ENCODE measurements at regions not wholly inside any gene's neighbourhood (a gene's known extent, or its start where the extent isn't known, plus 50 kb on each side); places are given as distances from the start of the nearest gene placed in this dataset.
"Not testable (repeated sequence)": the region's sequence is repeated elsewhere in the genome, so short reads cannot be mapped to it uniquely, and the experiment has no call there.

DNA sequence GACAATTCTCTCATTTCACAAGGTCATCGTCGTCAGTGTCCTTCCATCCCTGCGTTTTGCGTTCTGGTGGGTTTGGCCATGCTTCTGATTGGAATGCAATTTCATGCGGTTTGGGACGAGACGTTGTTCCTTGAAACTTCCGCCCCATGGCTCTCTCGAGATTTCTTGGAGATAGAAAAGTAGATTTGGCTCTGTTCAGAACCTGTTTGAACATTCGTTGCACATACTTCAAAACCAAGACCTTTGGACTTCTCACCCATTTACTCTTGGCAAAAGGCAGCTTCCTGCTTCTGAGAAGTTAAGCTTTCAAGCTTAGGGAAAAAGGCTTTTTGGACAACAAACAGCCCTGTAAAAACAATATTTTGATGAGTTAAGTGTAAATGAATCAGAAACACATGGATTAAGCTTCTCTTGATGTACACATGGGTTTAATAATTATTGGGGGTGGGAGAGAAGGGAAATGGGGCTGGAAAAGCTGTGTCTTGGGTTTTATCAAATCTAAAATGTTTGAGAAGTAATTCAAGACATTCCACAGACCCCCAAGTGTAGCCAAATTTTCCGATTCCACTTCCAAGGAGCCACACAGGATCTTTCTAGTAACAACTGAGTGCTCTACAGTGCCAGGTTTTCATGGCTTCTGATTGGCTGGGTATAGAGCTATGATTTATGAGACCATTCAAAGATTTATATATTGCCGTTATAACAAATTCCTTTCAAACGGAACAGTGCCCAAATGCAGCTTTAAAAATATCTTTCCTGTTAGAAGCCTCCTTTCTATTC is 467.2 kb downstream of the MED13L start:
- DNase-seq, result no peak

DNA sequence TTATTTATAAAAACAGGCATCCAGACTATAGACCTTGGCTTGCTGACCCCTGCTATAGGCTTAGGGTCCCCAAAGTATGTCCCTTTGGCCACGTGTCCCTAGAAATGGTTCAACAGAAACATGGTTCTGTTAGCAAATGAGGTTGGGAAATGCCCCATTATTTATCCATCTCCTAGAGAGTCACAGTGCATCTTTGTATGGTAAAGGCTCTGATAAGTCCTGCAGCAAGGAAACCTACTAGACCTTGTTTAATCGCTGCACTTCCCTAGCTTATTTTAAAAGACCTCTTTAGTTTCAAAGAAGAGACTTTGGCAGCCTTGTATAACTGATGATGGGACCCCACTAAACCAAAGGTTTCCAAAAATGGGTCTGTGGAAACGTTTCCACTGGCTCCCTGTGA is 471.5 kb downstream of the MED13L start:
- no peak for DNase-seq

- DNase-seq, result no peak
These were observed 474.7 kb downstream of the MED13L start for GRCh38 chr12:115802767-115803166.

- no peak for DNase-seq
These were observed 475.6 kb downstream of the MED13L start for GRCh38 chr12:115801871-115802270.

DNA sequence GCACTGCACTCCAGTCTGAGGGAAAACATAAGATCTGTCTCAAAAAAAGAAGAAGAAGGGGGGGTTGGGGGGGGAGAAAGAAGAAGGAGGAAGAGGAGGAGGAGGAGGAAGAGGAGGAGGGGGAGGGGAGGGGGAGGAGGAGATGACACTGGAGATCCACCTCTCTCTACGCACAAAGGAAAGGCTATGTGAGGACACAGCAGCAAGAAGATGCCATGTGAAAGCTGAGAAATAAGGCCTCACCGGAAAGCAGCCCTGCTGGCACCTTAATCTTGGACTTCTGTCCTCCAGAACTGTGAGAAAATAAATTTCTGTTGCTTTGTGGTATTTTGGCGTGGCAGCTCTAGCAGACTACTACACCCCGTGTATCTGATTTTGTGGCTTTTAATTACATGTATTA is 477.9 kb downstream of the MED13L start:
- no peak for DNase-seq

- DNase-seq, result no peak
These were observed 479.1 kb downstream of the MED13L start for GRCh38 chr12:115798309-115798917.

GRCh38 chr12:115794659-115795081 is 482.8 kb downstream of the MED13L start:
- peak; percentile 1 for DNase-seq

DNA sequence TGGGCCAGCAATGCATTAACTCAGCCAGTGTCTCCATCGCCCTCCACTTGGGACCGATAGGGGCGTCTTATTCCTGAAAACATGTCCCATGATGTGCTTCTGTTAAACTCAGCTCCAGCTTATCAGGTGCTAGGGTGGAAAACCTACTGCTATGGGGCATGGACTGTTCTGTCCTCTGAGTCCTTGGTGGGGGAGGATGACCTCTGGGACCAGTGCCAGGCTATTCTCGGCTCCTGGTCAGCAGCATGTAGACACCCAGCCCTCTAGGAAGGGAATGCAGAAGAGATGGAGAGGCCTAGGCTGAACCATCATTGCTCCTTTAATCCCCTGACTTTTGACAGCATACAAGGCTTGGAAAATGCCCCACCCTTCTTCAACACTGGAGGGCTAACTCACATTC is 486.2 kb downstream of the MED13L start:
- no peak for DNase-seq

DNA sequence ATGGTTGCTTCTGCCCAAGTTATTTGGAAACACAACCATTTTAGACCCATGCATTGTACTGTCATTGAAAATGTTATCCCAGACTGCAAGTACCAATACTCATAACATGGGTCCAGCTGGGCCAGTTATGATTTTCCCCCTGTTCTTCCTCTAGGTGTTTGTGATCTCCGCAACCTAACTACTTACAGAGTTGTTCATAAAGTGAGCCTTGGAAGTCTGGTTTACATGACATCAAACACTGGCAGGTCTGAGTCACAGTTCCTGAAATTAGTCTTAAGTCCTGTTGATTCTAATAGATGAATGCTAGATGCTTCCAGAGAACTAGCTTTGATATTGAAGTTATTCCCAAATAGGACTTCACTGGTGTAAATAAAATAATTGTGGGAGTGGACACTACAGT is 487.0 kb downstream of the MED13L start:
- no peak for DNase-seq

DNA sequence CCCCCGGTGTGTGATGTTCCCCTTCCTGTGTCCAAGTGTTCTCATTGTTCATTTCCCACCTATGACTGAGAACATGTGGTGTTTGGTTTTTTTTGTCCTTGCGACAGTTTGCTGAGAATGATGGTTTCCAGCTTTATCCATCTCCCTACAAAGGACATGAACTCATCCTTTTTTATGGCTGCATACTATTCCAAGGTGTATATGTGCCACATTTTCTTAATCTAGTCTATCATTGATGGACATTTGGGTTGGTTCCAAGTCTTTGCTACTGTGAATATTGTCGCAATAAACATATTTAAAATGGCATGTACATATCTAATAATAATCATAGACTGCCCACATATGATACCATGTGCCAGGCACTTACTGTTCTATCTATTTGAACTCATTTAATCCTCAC is 491.0 kb downstream of the MED13L start:
- not testable (repeated sequence) for DNase-seq

- no peak for DNase-seq
These were observed 491.9 kb downstream of the MED13L start for GRCh38 chr12:115785548-115785947.

DNA sequence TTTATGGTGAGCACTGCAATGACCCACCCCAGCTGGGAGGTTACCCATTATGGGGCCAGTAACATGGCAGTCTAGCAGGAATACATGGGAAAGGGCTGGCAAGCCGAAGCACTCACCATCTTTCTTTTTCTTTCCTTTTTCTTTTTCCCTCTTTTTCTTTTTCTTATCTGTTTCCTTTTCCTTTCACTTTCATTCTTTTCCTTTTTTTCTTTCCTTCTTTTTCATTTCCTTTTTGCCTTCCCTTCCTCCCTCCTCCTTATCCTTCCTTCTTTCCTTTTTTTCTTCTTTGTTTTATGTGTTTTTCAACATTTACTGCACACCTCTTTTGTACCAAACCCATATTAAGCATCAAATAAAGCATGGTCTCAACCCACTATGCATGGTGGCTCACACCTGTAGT is 501.1 kb downstream of the MED13L start:
- no peak for DNase-seq

DNA sequence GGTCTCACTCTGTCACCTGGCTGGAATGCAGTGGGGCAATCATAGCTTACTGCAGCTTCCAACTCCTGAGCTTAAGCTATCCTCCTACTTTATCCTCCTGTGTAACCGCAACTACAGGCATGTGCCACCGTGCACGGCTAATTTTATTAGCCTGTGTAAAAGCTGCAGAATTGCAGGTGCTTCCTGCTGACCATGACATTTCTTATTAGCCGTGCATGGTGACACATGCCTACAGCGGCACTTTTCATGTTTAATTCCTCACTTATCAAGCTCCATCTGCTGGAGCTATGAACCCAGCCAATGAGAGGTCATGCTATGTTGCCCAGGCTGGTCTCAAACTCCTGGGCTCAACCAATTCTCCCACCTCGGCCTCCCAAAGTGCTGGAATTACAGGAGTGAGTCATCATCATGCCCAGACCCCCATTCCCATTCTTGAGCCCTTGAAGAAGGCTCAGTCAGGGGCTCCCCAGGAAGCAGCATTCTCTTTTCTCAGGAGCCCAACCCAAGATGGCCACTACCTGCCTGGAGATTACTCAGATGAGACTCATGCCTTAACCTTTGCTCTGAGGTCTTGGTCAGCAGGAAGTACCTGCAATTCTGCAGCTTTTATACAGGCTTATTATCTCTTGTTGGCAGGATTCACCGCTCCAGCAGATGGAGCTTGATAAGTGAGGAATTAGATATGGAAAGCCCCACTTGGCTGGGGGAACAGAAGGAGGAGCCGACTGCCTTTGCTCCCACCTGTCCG is 503.2 kb downstream of the MED13L start:
- no peak for DNase-seq

DNA sequence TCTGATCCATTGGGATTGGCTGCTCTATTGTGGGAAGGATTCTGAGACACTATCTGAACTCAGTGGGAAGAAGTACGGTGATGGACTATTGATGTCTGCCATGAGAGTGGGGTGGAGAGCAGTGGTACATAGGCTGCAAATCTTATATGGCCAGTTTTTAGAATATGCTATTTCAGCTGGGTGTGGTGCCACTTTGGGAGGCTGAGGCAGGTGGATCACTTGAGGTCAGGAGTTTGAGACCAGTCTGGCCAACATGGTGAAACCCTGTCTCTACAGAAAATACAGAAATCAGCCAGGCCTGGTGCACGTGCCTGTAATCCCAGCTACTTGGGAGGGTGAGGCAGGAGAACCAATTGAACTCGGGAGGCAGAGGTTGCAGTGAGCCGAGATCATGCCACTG is 505.9 kb downstream of the MED13L start:
- no peak for DNase-seq

- DNase-seq, result no peak
These were observed 506.4 kb downstream of the MED13L start for GRCh38 chr12:115771065-115771464.

GRCh38 chr12:115770643-115771042 is 506.9 kb downstream of the MED13L start:
- no peak for DNase-seq

- DNase-seq, result no peak
These were observed 509.6 kb downstream of the MED13L start for GRCh38 chr12:115767916-115768315.

- no peak for DNase-seq
These were observed 513.4 kb downstream of the MED13L start for GRCh38 chr12:115763982-115764621.

DNA sequence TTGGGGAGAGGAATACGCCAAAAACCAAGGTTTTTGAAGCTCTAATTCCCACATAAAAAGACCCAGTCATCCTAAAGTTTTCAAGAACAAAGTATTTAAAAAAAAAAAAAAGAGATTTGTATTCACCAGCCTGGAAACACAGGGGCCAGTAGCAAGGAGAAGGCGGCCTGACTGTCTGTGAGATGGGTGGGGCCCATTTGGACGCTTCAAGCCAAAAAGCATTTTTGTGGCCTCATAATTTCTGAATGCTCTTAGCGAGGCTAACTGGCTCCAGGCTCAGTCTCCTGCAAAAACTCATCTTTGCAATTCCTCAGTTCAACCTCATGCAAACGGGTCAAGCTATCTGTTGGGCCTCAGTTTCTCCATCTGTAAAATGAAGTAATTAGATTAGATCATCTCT is 514.1 kb downstream of the MED13L start:
- DNase-seq, result no peak

- DNase-seq, result no peak
These were observed 514.6 kb downstream of the MED13L start for GRCh38 chr12:115762936-115763335.

- DNase-seq, result no peak
These were observed 515.7 kb downstream of the MED13L start for GRCh38 chr12:115761784-115762183.

GRCh38 chr12:115760231-115760630 is 517.3 kb downstream of the MED13L start:
- DNase-seq, result no peak

DNA sequence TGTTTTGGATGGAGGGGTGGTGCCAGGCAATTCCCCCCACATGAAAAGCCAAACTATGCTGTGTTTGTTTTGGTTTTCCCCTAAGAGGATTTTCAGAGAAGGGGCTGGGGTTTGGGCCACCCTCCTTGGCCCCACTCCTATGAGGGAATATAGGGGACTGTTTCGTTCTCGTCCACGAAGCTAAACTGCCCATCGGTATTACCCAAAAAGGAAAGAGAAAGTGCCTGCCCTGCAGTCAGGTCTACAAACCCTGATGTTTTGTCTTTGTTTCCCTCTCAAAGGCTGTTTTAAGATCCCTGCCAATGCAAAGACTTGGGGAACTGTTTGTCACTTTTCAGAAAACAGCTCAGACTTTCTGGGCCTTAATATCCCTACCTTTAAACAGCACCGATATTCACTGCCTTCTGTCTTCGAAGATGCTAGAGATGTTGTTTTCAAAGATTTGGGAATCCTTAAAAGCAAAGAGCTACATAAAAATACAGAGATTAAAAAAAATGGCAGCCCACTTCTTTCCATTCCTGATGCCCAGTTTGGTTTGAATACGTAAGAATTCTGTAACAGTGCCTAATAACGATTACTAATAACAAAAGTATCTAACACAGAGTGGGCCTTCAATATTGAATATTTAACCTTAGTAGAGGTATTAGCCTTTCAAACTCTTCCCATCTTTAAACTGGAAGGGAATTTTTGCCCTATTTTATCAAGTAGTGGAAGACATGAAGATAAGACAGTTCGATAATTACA is 518.4 kb downstream of the MED13L start:
- DNase-seq, result no peak

All from COR-L47 (cell line).